Sigmoid colon (tissue), 6 donors: ENCODE measurements at regions not wholly inside any gene's neighbourhood (a gene's known extent, or its start where the extent isn't known, plus 50 kb on each side); places are given as distances from the start of the nearest gene placed in this dataset.

ENCODE experiments used
- DNase-seq: peaks from one replicate; pipeline ENCODE4 v3.0.0-alpha.2; 2019
- H3K27ac ChIP-seq, 4 donors: fragments of 200-600 bp; sonication (generic); one replicate each; pipeline ENCODE4 v1.5.1; 2016 to 2019; ENCODE audit warnings: mild to moderate bottlenecking in 1 of 4
- H3K27me3 ChIP-seq, 3 donors: fragments of 200-600 bp; sonication (generic); one replicate each; pipeline ENCODE4 v1.5.1; 2019; ENCODE audit warnings: mild to moderate bottlenecking in 1 of 3
- H3K36me3 ChIP-seq, 4 donors: fragments of 200-600 bp; sonication (generic); one replicate each; pipeline ENCODE4 v1.5.1; 2016 to 2019
- H3K4me1 ChIP-seq, 4 donors: fragments of 200-600 bp; sonication (generic); one replicate each; pipeline ENCODE4 v1.5.1; 2017 to 2019
- H3K4me3 ChIP-seq, 4 donors: fragments of 200-600 bp; sonication (generic); one replicate each; pipeline ENCODE4 v1.5.1; 2017 to 2019; ENCODE audit warnings: mild to moderate bottlenecking in 2 of 4, moderate library complexity in 1 of 4
- H3K9me3 ChIP-seq, 4 donors: fragments of 200-600 bp in 3 of 4; sonication (generic) in 3 of 4; one replicate each; pipeline versions ENCODE4 v1.5.1 to v1.6.1; 2013 to 2019
- EP300 ChIP-seq, 4 donors: sonication (generic); formaldehyde crosslinking; IDR thresholded peaks; one replicate each; pipeline ENCODE4 v1.6.1; 2017; ENCODE audit warnings: antibody characterized with exemption in 4 of 4
- POLR2A ChIP-seq, 2 donors: fragments of 450-650 bp; IDR thresholded peaks; one replicate each; pipeline ENCODE4 v1.6.1; 2016; ENCODE audit warnings: antibody characterized with exemption in 2 of 2, mild to moderate bottlenecking in 2 of 2, moderate library complexity in 2 of 2
- POLR2AphosphoS5 ChIP-seq, 4 donors: sonication (generic); formaldehyde crosslinking; IDR thresholded peaks; one replicate each; pipeline ENCODE4 v1.6.1; 2017; ENCODE audit warnings: antibody characterized with exemption in 4 of 4
- WGBS, 2 donors: extraction: QIAGEN DNeasy Blood & Tissue Kit; methylation state at CpG; one replicate each; pipeline ENCODE4 v1.1.7; 2013; 5-methylcytosine and 5-hydroxymethylcytosine counted together
- intact Hi-C: fragments of 100-400 bp; cut with DNase I; formaldehyde crosslinking; loops from one replicate; pipeline ENCODE4 v1.15.1; 2023
- TF ChIP-seq, protein P1 (sequence below), 4 experiments: fragments of 450-650 bp in 3 of 4; fragments of 200-600 bp in 1 of 4; IDR thresholded peaks; one replicate each; pipeline ENCODE4 v1.5.1; 2016 to 2019; ENCODE audit warnings: antibody characterized with exemption in 4 of 4, mild to moderate bottlenecking in 3 of 4, moderate library complexity in 2 of 4
- donor health status: healthy with polysubstance abuse.
- donor health status: healthy.

DNA sequence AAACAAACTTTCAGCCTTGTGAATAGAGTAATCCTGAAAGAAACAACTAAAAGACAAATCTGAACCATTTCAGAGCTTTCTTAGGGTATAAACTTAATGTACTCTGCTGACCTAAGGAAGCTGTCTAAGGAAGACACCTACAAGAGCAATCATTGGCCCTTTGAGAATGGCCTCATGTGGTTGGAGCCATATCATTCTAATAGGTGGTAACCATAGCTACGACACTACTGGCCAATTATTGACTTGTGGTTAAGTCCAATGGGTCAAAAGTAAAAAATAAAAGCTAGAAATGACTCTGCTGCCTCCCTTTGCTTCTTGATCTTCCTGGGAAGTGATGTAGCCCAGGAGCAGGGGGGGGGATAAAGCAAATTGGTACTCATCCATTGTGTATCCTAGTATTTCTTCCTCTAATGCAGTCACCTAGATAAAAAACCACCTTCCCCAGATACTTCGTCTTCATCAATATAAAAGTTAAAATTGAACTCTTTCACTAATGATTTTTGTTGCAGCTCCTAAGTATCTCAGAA, 547.0 kb downstream of the ARAP2 start:
- Histone ChIP-seq H3K4me1 (no peaks in the 10 kb centered on the region), H3K27ac (no peak overlapping the region), H3K4me3 (no peak overlapping the region), H3K27me3 (no peaks in the 10 kb centered on the region), H3K36me3 (no peaks in the 10 kb centered on the region), H3K9me3 (peaks cover 0 to 4% (median 0%) of the 10 kb centered on the region in 4 donors)
- WGBS, 2 donors, result 77 to 79% methylated on average over 2 of the region's 2 CpGs
- no peak for DNase-seq
- no peak for TF ChIP-seq EP300 (IDR thresholded peaks at IDR 0.05)
- TF ChIP-seq, protein P1, sequence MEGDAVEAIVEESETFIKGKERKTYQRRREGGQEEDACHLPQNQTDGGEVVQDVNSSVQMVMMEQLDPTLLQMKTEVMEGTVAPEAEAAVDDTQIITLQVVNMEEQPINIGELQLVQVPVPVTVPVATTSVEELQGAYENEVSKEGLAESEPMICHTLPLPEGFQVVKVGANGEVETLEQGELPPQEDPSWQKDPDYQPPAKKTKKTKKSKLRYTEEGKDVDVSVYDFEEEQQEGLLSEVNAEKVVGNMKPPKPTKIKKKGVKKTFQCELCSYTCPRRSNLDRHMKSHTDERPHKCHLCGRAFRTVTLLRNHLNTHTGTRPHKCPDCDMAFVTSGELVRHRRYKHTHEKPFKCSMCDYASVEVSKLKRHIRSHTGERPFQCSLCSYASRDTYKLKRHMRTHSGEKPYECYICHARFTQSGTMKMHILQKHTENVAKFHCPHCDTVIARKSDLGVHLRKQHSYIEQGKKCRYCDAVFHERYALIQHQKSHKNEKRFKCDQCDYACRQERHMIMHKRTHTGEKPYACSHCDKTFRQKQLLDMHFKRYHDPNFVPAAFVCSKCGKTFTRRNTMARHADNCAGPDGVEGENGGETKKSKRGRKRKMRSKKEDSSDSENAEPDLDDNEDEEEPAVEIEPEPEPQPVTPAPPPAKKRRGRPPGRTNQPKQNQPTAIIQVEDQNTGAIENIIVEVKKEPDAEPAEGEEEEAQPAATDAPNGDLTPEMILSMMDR (IDR thresholded peaks at IDR 0.05), result no peak
- no peak for TF ChIP-seq POLR2AphosphoS5 (IDR thresholded peaks at IDR 0.05)
- no peak for TF ChIP-seq POLR2A (IDR thresholded peaks at IDR 0.05)
- intact Hi-C loops, result no loop called here

DNA sequence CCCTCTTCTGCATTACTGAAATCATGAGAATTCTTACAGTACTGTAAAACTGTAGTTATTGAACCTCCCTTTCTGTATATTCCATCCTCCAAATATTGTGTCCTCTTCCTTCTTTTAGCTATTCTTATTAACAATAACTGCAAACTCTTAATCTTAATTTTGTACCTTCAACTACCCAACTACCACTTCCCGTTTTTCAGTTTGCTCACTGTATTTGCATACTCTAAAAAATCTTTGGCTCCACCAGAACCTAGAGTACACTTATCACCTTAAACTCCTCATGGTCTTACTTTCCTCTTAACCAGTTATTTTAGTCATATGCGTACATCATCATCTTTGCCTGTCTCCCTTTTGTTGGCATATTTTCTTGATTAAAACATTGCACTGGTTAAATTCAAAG, 543.7 kb downstream of the ARAP2 start:
- no peak overlapping the region for H3K27ac ChIP-seq
- no peaks in the 10 kb centered on the region for H3K27me3 ChIP-seq
- intact Hi-C loops, result no loop called here
- H3K36me3 ChIP-seq, result no peaks in the 10 kb centered on the region
- H3K4me1 ChIP-seq, result no peaks in the 10 kb centered on the region
- no peak overlapping the region for H3K4me3 ChIP-seq
- no peak for TF ChIP-seq POLR2A (IDR thresholded peaks at IDR 0.05)
- no peak for TF ChIP-seq POLR2AphosphoS5 (IDR thresholded peaks at IDR 0.05)
- no peak for TF ChIP-seq EP300 (IDR thresholded peaks at IDR 0.05)
- no peak for DNase-seq
- peaks cover 0 to 4% (median 0%) of the 10 kb centered on the region in 4 donors for H3K9me3 ChIP-seq
- WGBS, 2 donors, result 79 to 89% methylated on average over 2 of the region's 2 CpGs

DNA sequence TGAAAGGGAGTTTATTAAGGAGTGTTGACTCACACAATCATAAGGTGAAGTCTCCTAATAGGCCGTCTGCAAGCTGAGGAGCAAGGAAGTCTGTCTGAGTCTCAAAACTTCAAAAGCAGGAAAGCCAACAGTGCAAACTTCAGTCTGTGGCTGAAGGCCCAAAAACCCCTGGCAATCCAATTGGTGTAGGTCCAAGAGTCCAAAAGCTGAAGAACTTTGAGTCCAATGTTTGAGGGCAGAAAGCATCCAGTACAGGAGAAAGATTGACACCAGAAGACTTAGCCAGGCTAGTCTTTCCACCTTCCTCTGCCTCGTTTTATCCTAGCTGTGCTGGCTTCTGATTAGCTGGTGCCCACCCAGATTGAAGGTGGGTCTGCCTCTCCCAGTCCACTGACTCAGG, 535.2 kb downstream of the ARAP2 start:
- peaks cover 0 to 7% (median 5%) of the 10 kb centered on the region in 4 donors for H3K9me3 ChIP-seq
- DNase-seq, result no peak
- no peaks in the 10 kb centered on the region for H3K36me3 ChIP-seq
- H3K27me3 ChIP-seq, result no peaks in the 10 kb centered on the region
- TF ChIP-seq, protein P1 (IDR thresholded peaks at IDR 0.05), result no peak
- TF ChIP-seq POLR2AphosphoS5 (IDR thresholded peaks at IDR 0.05), result no peak
- no peak for TF ChIP-seq EP300 (IDR thresholded peaks at IDR 0.05)
- TF ChIP-seq POLR2A (IDR thresholded peaks at IDR 0.05), result no peak
- H3K4me1 ChIP-seq, result no peaks in the 10 kb centered on the region
- WGBS, 2 donors, result 62 to 77% methylated on average over 2 of the region's 2 CpGs
- intact Hi-C loops, result no loop called here
- no peak overlapping the region for H3K4me3 ChIP-seq
- no peak overlapping the region for H3K27ac ChIP-seq

DNA sequence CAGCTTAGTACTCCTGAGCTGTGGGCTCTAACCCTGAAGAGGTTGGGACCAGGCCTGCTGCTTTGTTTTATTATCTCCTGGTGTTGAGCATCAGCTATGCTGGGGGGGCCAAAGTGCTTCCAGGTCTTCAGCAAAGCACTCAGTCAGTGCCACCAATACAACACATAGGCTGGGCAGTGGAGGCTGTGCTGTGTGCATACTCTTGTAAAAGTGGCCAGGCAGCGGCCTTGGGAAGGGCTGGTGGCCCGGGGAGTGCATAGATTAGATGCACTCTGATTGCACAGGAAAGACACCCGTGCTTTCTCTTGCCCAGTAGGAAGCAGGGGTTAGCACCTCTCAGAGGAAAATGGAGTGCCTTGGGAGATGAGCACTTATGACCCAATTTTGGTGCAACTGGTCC, 534.0 kb downstream of the ARAP2 start:
- no peak overlapping the region for H3K4me3 ChIP-seq
- no peak for TF ChIP-seq POLR2AphosphoS5 (IDR thresholded peaks at IDR 0.05)
- TF ChIP-seq, protein P1 (IDR thresholded peaks at IDR 0.05), result no peak
- TF ChIP-seq EP300 (IDR thresholded peaks at IDR 0.05), result no peak
- no peak for TF ChIP-seq POLR2A (IDR thresholded peaks at IDR 0.05)
- no peak overlapping the region for H3K27ac ChIP-seq
- DNase-seq, result no peak
- H3K4me1 ChIP-seq, result no peaks in the 10 kb centered on the region
- H3K36me3 ChIP-seq, result no peaks in the 10 kb centered on the region
- no peaks in the 10 kb centered on the region for H3K27me3 ChIP-seq
- 68 to 76% methylated on average over 3 of the region's 3 CpGs for WGBS, 2 donors
- peaks cover 0 to 9% (median 6%) of the 10 kb centered on the region in 4 donors for H3K9me3 ChIP-seq
- intact Hi-C loops, result no loop called here

DNA sequence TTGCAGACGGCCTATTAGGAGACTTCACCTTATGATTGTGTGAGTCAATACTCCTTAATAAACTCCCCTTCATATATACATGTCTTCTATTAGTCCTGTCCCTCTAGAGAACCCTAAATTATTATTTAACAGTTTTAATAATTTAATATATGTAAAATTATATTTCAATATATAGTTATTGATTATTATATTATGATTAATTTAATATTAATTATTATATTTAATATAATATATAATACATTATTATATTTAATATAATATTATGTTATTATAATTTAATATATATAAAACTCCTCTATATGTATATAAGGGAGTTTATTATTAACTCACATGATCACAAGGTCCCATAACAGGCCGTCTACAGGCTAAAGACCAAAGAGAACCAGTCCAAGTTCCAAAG, 533.2 kb downstream of the ARAP2 start:
- H3K9me3 ChIP-seq, result peaks cover 0 to 9% (median 6%) of the 10 kb centered on the region in 4 donors
- H3K27ac ChIP-seq, result no peak overlapping the region
- H3K36me3 ChIP-seq, result no peaks in the 10 kb centered on the region
- no peaks in the 10 kb centered on the region for H3K4me1 ChIP-seq
- WGBS, 2 donors, result 83 to 91% methylated on average over 2 of the region's 2 CpGs
- no peak for DNase-seq
- H3K27me3 ChIP-seq, result no peaks in the 10 kb centered on the region
- TF ChIP-seq, protein P1 (IDR thresholded peaks at IDR 0.05), result no peak
- TF ChIP-seq POLR2AphosphoS5 (IDR thresholded peaks at IDR 0.05) (no peak), EP300 (IDR thresholded peaks at IDR 0.05) (no peak), POLR2A (IDR thresholded peaks at IDR 0.05) (no peak)
- intact Hi-C loops, result no loop called here
- H3K4me3 ChIP-seq, result no peak overlapping the region
